HepG2 (cell line): ENCODE measurements at regions not wholly inside any gene's neighbourhood (a gene's known extent, or its start where the extent isn't known, plus 50 kb on each side); places are given as distances from the start of the nearest gene placed in this dataset.

Experiments
- ATAC-seq: fragments of 200-7000 bp; cut with Tn5 transposase; 3 replicates; pipeline ENCODE4 v1.9.1; 2020; ENCODE audit warnings: mild to moderate bottlenecking, moderate library complexity
- BruUV-seq: library from RNA; stranded (reverse); fragments of 400-500 nt; replicated peaks from 2 replicates; lab custom pipeline; 2021; lab: Mats Ljungman, UMichigan
- CTCF ChIA-PET: fragments of 300-600 bp; formaldehyde crosslinking; extraction: SDS; loops from one replicate; lab custom pipeline; 2021; ENCODE audit warnings: low total read pairs, inconsistent platforms, low intra/inter-chr PET ratio; lab: Yijun Ruan, JAX
- POLR2A ChIA-PET: fragments of 350-600 bp; sonication (Branson Sonifier 250); formaldehyde crosslinking; loops from one replicate; lab custom pipeline; 2020; ENCODE audit warnings: antibody characterized with exemption, inconsistent platforms; lab: Yijun Ruan, JAX
- DNase-seq: peaks from one replicate; pipeline ENCODE4 v3.0.0-alpha.2; 2015; ENCODE audit warnings: low spot score
- FAIRE-seq: peaks from 3 replicates; lab custom pipeline; 2011; peaks lifted over from hg19 to GRCh38; lab: Jason Lieb, UNC
- H2AFZ ChIP-seq: one replicate; pipeline ENCODE4 v1.6.1; 2011; ENCODE audit warnings: low read length, inconsistent platforms
- H3K27ac ChIP-seq: fragments of 300-600 bp; 3 replicates; pipeline ENCODE4 v1.8.0; 2011; ENCODE audit warnings: mixed run types, mild to moderate bottlenecking, mixed read lengths, low read length, inconsistent platforms; ENCODE audit not compliant: insufficient read depth; ENCODE audit errors: extremely low read length
- H3K27me3 ChIP-seq, 2 experiments: fragments of 200-600 bp in 1 of 2; 2 replicates in 1 of 2; 3 replicates in 1 of 2; pipeline versions ENCODE4 v1.6.0 to v1.8.0; 2011; ENCODE audit warnings: low read length in 2 of 2, mild to moderate bottlenecking in 2 of 2, moderate library complexity in 2 of 2, inconsistent platforms in 1 of 2; ENCODE audit not compliant: insufficient read depth in 2 of 2, control insufficient read depth in 1 of 2
- H3K36me3 ChIP-seq, 2 experiments: fragments of 200-600 bp in 1 of 2; replicated peaks in 1 of 2; 2 replicates in 1 of 2; 3 replicates in 1 of 2; pipeline versions ENCODE4 v1.5.1 to v1.8.0; 2011; ENCODE audit warnings: low read length in 2 of 2, inconsistent platforms in 1 of 2; ENCODE audit not compliant: insufficient read depth in 2 of 2, control insufficient read depth in 1 of 2
- H3K4me1 ChIP-seq: 2 replicates; pipeline ENCODE4 v1.5.1; 2012; ENCODE audit warnings: low read length, inconsistent platforms; ENCODE audit not compliant: insufficient read depth
- H3K4me2 ChIP-seq: 2 replicates; pipeline ENCODE4 v1.6.0; 2011; ENCODE audit warnings: low read depth, low read length, inconsistent platforms
- H3K4me3 ChIP-seq, 3 experiments: fragments of 200-600 bp in 1 of 3; sonication (generic), shearing (Covaris generic) in 1 of 3; replicated peaks in 1 of 3; 2 replicates each; pipeline ENCODE4 v1.5.1; 2011 to 2016; ENCODE audit warnings: low read length in 3 of 3, inconsistent platforms in 2 of 3, low read depth in 2 of 3, mild to moderate bottlenecking in 2 of 3, control low read depth in 1 of 3, mixed read lengths in 1 of 3; ENCODE audit not compliant: insufficient read depth in 1 of 3
- H3K79me2 ChIP-seq: one replicate; pipeline ENCODE4 v1.6.1; 2011; ENCODE audit warnings: low read length, inconsistent platforms; ENCODE audit not compliant: insufficient read depth
- H3K9ac ChIP-seq: 2 replicates; pipeline ENCODE4 v1.6.0; 2011; ENCODE audit warnings: mild to moderate bottlenecking, low read depth, low read length, inconsistent platforms; ENCODE audit not compliant: insufficient read depth
- H3K9me3 ChIP-seq: 2 replicates; pipeline ENCODE4 v1.5.1; 2012; ENCODE audit warnings: mild to moderate bottlenecking, low read length
- H4K20me1 ChIP-seq: 2 replicates; pipeline ENCODE4 v1.6.0; 2011; ENCODE audit warnings: inconsistent platforms, mild to moderate bottlenecking, low read length, moderate library complexity; ENCODE audit not compliant: insufficient read depth
- BHLHE40 ChIP-seq: IDR thresholded peaks from 2 replicates; pipeline ENCODE4 v1.6.1; 2011; ENCODE audit warnings: low read length, improper control_type of control experiment
- CEBPB ChIP-seq: IDR thresholded peaks from 2 replicates; pipeline ENCODE4 v1.6.1; 2011; ENCODE audit warnings: low read depth, low read length, improper control_type of control experiment, borderline replicate concordance
- HOXA9 ChIP-seq: sonication (generic); formaldehyde crosslinking; IDR thresholded peaks from 2 replicates; pipeline ENCODE4 v1.8.1; 2022; ENCODE audit warnings: missing genetic modification reagents, mild to moderate bottlenecking, moderate library complexity, borderline replicate concordance
- NFE2L2 ChIP-seq: fragments of 150-350 bp; IDR thresholded peaks from 2 replicates; pipeline ENCODE4 v1.6.1; 2014; ENCODE audit warnings: low read length
- NFKB2 ChIP-seq: sonication (generic); formaldehyde crosslinking; IDR thresholded peaks from 2 replicates; pipeline ENCODE4 v1.4.0; 2020; ENCODE audit warnings: missing genetic modification reagents, borderline replicate concordance
- SUZ12 ChIP-seq: fragments of 150-350 bp; IDR thresholded peaks from 2 replicates; pipeline ENCODE4 v1.6.1; 2014; ENCODE audit warnings: low read depth, low read length
- TERF1 ChIP-seq: sonication (generic); formaldehyde crosslinking; IDR thresholded peaks from 2 replicates; pipeline ENCODE4 v1.8.0; 2022; ENCODE audit warnings: mild to moderate bottlenecking, missing genetic modification reagents, moderate library complexity
- ZNF326 ChIP-seq: sonication (generic); formaldehyde crosslinking; IDR thresholded peaks from 2 replicates; pipeline ENCODE4 v1.4.0; 2020; ENCODE audit warnings: missing genetic modification reagents, borderline replicate concordance
- WGBS: methylation state at CpG from one replicate; pipeline ENCODE4 v1.1.6; 2017; ENCODE audit warnings: low lambda C conversion rate; 5-methylcytosine and 5-hydroxymethylcytosine counted together
- in situ Hi-C: cut with HindIII; loops from 2 replicates; pipeline ENCODE4 v1.10.0; 2017; ENCODE audit warnings: low pct_unique_long_range_greater_than_20kb; ENCODE audit not compliant: extremely low pct_ligation_motif_present
- intact Hi-C: fragments of 100-400 bp; cut with micrococcal nuclease; formaldehyde crosslinking; loops from one replicate; pipeline ENCODE4 v1.10.0; 2022; ENCODE audit not compliant: unreplicated experiment
- TF ChIP-seq, protein P1 (sequence below): sonication (generic); formaldehyde crosslinking; IDR thresholded peaks from 2 replicates; pipeline ENCODE4 v1.4.0; 2020; ENCODE audit warnings: missing genetic modification reagents

DNA sequence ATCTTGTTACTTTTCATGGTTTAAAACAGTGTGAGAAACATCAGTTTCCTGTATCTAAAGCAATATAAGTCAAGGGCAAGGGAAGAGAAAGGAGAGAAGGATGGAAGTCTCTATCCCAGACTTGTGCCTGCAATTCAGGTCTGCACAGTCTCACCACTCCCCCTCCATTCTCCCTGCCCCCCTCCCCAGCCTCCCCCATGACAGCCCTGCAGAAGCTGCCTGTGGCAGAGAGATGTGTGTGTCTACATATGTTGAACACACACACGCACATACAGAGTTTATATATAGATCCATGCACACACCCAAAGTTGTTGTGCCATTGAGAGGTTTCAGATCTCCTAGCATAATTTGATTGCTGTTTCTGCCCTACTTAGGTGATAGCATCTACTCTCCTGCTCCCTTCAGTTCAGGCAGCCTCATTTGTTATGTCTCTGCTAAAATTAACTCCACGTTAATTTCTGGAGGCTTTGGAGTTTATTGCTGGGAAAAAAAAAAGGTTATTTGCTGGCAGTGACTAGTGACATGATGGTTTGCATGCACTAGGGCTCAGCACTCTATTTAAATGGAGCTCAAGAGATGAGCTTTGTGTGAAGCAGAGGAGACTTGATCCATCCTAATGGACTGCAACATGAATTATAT, 124.9 kb upstream of the SMYD2 start (continued):
- TF ChIP-seq HOXA9 (CRISPR knock-in tag) (no peak), BHLHE40 (no peak), SUZ12 (no peak), TERF1 (CRISPR knock-in tag) (no peak), ZNF326 (CRISPR knock-in tag) (no peak), NFKB2 (CRISPR knock-in tag) (no peak)
- TF ChIP-seq, protein P1, sequence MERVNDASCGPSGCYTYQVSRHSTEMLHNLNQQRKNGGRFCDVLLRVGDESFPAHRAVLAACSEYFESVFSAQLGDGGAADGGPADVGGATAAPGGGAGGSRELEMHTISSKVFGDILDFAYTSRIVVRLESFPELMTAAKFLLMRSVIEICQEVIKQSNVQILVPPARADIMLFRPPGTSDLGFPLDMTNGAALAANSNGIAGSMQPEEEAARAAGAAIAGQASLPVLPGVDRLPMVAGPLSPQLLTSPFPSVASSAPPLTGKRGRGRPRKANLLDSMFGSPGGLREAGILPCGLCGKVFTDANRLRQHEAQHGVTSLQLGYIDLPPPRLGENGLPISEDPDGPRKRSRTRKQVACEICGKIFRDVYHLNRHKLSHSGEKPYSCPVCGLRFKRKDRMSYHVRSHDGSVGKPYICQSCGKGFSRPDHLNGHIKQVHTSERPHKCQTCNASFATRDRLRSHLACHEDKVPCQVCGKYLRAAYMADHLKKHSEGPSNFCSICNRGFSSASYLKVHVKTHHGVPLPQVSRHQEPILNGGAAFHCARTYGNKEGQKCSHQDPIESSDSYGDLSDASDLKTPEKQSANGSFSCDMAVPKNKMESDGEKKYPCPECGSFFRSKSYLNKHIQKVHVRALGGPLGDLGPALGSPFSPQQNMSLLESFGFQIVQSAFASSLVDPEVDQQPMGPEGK (CRISPR knock-in tag) = no peak
- TF ChIP-seq, all 625 proteins: peak for 0

GRCh38 chr1:214164173-214164572, 116.8 kb upstream of the SMYD2 start:
- Histone ChIP-seq H3K27me3 (peaks cover 0 to 56% of the 10 kb centered on the region in 2 experiments; a peak in 4 of 5 replicates), H3K9ac (no peak overlapping the region), H3K36me3 (no peaks in the 10 kb centered on the region), H3K27ac (no peak overlapping the region), H3K4me1 (no peaks in the 10 kb centered on the region), H2AFZ (no peak overlapping the region), H3K4me3 (no peak overlapping the region), H3K9me3 (no peaks in the 10 kb centered on the region), H4K20me1 (no peaks in the 10 kb centered on the region), H3K79me2 (no peaks in the 10 kb centered on the region), H3K4me2 (no peak overlapping the region)
- CTCF ChIA-PET = no interaction called here
- TF ChIP-seq CEBPB (peak; percentile 71; the same call in 1 of the 2 replicates), NFE2L2 (no peak)
- 28% methylated on average over 7 of the region's 7 CpGs for WGBS
- POLR2A ChIA-PET = no interaction called here
- intact Hi-C loops = no loop called here
- ATAC-seq = no peak
- in situ Hi-C loops = no loop called here
- no TSS peak for BruUV-seq
- no peak for FAIRE-seq
- no peak for DNase-seq
